CD4-positive, CD25-positive, alpha-beta regulatory T cell (primary cell): ENCODE measurements at regions not wholly inside any gene's neighbourhood (a gene's known extent, or its start where the extent isn't known, plus 50 kb on each side); places are given as distances from the start of the nearest gene placed in this dataset.
A peak's percentile ranks its signal among the peaks of the same experiment; 100 is the strongest.

Source experiments
- ATAC-seq, 2 donors: fragments of 150-1000 bp; cut with Tn5 transposase; one replicate each; pipeline ENCODE4 v1.10.0; 2021; ENCODE audit warnings: low read depth in 2 of 2, moderate number of reproducible peaks in 2 of 2, moderate library complexity in 1 of 2
- DNase-seq, 3 donors: peaks; one replicate each; pipeline versions ENCODE4 v3.0.0 to v3.0.0-alpha.2; 2012 to 2022; ENCODE audit warnings: mixed read lengths in 1 of 3
- H3K27ac ChIP-seq: one replicate; pipeline ENCODE4 v1.7.0; 2013; ENCODE audit warnings: mild to moderate bottlenecking, low read length; ENCODE audit not compliant: insufficient read depth, poor library complexity, severe bottlenecking
- H3K27me3 ChIP-seq: one replicate; pipeline ENCODE4 v1.7.0; 2013; ENCODE audit warnings: low read length; ENCODE audit not compliant: control insufficient read depth, insufficient read depth
- H3K36me3 ChIP-seq: one replicate; pipeline ENCODE4 v1.7.0; 2013; ENCODE audit warnings: mild to moderate bottlenecking, low read length, moderate library complexity; ENCODE audit not compliant: control insufficient read depth, insufficient read depth
- H3K4me1 ChIP-seq: 2 replicates; pipeline ENCODE4 v1.7.0; 2013; ENCODE audit warnings: mild to moderate bottlenecking, low read length; ENCODE audit not compliant: insufficient read depth, control insufficient read depth, poor library complexity, severe bottlenecking
- H3K4me3 ChIP-seq: one replicate; pipeline ENCODE4 v1.7.0; 2013; ENCODE audit warnings: low read depth, mild to moderate bottlenecking, low read length, moderate library complexity
- H3K9me3 ChIP-seq, 2 experiments: 1 replicate in 1 of 2; 2 replicates in 1 of 2; pipeline ENCODE4 v1.7.0; 2013; ENCODE audit warnings: low read length in 2 of 2, mild to moderate bottlenecking in 1 of 2, moderate library complexity in 1 of 2; ENCODE audit not compliant: control insufficient read depth in 2 of 2
- H3K27ac Mint-ChIP-seq, 3 donors: one replicate each; pipeline ENCODE4 v1.8.0; 2020 to 2022; ENCODE audit warnings: mild to moderate bottlenecking in 3 of 3, mixed read lengths in 3 of 3, moderate library complexity in 2 of 3
- H3K27me3 Mint-ChIP-seq: one replicate; pipeline ENCODE4 v1.8.0; 2022; ENCODE audit warnings: mild to moderate bottlenecking, mixed read lengths
- H3K36me3 Mint-ChIP-seq: one replicate; pipeline ENCODE4 v1.8.0; 2020; ENCODE audit warnings: mixed read lengths
- H3K4me1 Mint-ChIP-seq, 4 donors: one replicate each; pipeline ENCODE4 v1.8.0; 2020 to 2022; ENCODE audit warnings: mixed read lengths in 4 of 4, mild to moderate bottlenecking in 1 of 4
- H3K4me3 Mint-ChIP-seq, 4 donors: one replicate each; pipeline ENCODE4 v1.8.0; 2020 to 2022; ENCODE audit warnings: mild to moderate bottlenecking in 4 of 4, mixed read lengths in 4 of 4, moderate library complexity in 3 of 4
- H3K9me3 Mint-ChIP-seq, 7 donors: one replicate each; pipeline ENCODE4 v1.8.0; 2020 to 2022; ENCODE audit warnings: mixed read lengths in 7 of 7, mild to moderate bottlenecking in 3 of 7, moderate library complexity in 2 of 7

- Mint-ChIP-seq H3K36me3 (no peaks in the 10 kb centered on the region), H3K27ac (no peak overlapping the region), H3K4me3 (no peak overlapping the region), H3K9me3 (peaks cover 0 to 2% (median 0%) of the 10 kb centered on the region in 7 donors), H3K4me1 (peaks cover 0 to 16% (median 9%) of the 10 kb centered on the region in 4 donors), H3K27me3 (peaks cover 18% of the 10 kb centered on the region)
- H3K27me3 ChIP-seq = peaks cover 4% of the 10 kb centered on the region
- no peaks in the 10 kb centered on the region for H3K9me3 ChIP-seq
- H3K27ac ChIP-seq = no peak overlapping the region
- no peak for DNase-seq
- H3K4me1 ChIP-seq = no peaks in the 10 kb centered on the region
- no peak overlapping the region for H3K4me3 ChIP-seq
- no peak for ATAC-seq
- H3K36me3 ChIP-seq = no peaks in the 10 kb centered on the region
These were observed 144.1 kb downstream of the SEC61B start for GRCh38 chr9:99366183-99366582.

GRCh38 chr9:99366621-99367020, 144.5 kb downstream of the SEC61B start:
- no peak overlapping the region for H3K27ac ChIP-seq
- Mint-ChIP-seq H3K9me3 (peaks cover 0 to 2% (median 0%) of the 10 kb centered on the region in 7 donors), H3K4me1 (peaks cover 0 to 16% (median 9%) of the 10 kb centered on the region in 4 donors), H3K27me3 (peaks cover 22% of the 10 kb centered on the region), H3K4me3 (no peak overlapping the region), H3K27ac (no peak overlapping the region), H3K36me3 (no peaks in the 10 kb centered on the region)
- peaks cover 4% of the 10 kb centered on the region for H3K27me3 ChIP-seq
- ATAC-seq = no peak
- H3K4me3 ChIP-seq = no peak overlapping the region
- no peak for DNase-seq
- no peaks in the 10 kb centered on the region for H3K9me3 ChIP-seq
- no peaks in the 10 kb centered on the region for H3K36me3 ChIP-seq
- H3K4me1 ChIP-seq = no peaks in the 10 kb centered on the region

- Mint-ChIP-seq H3K27me3 (peaks cover 23% of the 10 kb centered on the region), H3K4me3 (peak overlapping the region in 2 of 4 donors; percentile 21 to 63), H3K36me3 (no peaks in the 10 kb centered on the region), H3K27ac (no peak overlapping the region), H3K9me3 (peaks cover 0 to 4% (median 0%) of the 10 kb centered on the region in 7 donors), H3K4me1 (peaks cover 0 to 16% (median 9%) of the 10 kb centered on the region in 4 donors)
- H3K4me3 ChIP-seq = no peak overlapping the region
- no peak overlapping the region for H3K27ac ChIP-seq
- H3K4me1 ChIP-seq = no peaks in the 10 kb centered on the region
- DNase-seq (peak in 1 of 3 donors; percentile 23), ATAC-seq (peak in 1 of 2 donors; percentile 16)
- H3K9me3 ChIP-seq = no peaks in the 10 kb centered on the region
- H3K27me3 ChIP-seq = peaks cover 4% of the 10 kb centered on the region
- H3K36me3 ChIP-seq = no peaks in the 10 kb centered on the region
These were observed 146.6 kb downstream of the SEC61B start for GRCh38 chr9:99368341-99369326.

DNA sequence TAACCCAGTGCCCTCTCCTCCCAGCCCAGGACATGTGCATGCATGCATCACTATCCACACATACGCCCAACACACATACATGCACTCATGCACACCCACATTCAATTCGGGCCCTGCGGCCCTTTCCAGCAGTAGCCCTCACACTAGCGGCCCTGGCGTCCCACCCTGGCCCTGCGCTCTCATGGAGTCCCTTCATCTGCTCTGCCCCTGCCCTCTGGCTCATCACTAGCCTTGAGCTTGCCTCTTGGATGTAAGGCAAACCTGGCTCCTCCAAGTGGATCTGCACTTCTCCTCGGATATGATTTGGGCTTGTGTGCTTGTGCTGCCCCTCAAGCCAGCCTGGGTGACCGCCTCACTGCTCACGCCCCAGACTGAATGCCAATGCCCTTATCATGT, 147.2 kb downstream of the SEC61B start:
- Mint-ChIP-seq H3K9me3 (peaks cover 0 to 4% (median 0%) of the 10 kb centered on the region in 7 donors), H3K4me1 (peaks cover 0 to 16% (median 9%) of the 10 kb centered on the region in 4 donors), H3K27me3 (peaks cover 23% of the 10 kb centered on the region), H3K27ac (peak overlapping the region in 1 of 3 donors; percentile 44), H3K4me3 (peak overlapping the region in 1 of 4 donors; percentile 13), H3K36me3 (no peaks in the 10 kb centered on the region)
- Histone ChIP-seq H3K27ac (no peak overlapping the region), H3K9me3 (no peaks in the 10 kb centered on the region), H3K4me3 (no peak overlapping the region), H3K4me1 (no peaks in the 10 kb centered on the region), H3K27me3 (peaks cover 4% of the 10 kb centered on the region), H3K36me3 (no peaks in the 10 kb centered on the region)
- ATAC-seq (no peak), DNase-seq (no peak)

DNA sequence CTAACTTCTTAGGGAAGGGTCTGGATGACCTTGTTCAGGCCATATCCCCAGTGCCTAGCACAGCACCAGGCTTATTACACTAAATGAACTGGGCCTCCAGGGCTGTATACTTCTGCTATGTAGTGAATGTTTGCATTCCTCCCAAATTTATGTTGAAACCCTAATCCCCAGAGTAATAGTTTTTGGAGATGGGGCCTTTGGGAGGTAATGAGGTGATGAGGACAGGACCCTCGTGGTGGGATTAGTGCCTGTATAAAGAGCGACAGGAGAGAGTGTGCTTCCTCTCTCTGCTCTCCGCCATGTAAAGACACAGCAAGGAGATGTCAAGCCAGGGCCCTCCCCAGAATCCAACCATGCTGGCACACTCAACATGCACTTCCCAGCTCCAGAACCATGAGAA, 148.3 kb downstream of the SEC61B start:
- no peak for DNase-seq
- Mint-ChIP-seq H3K4me3 (no peak overlapping the region), H3K4me1 (peaks cover 0 to 16% (median 7%) of the 10 kb centered on the region in 4 donors), H3K27me3 (peaks cover 24% of the 10 kb centered on the region), H3K27ac (no peak overlapping the region), H3K36me3 (no peaks in the 10 kb centered on the region), H3K9me3 (peaks cover 0 to 4% (median 0%) of the 10 kb centered on the region in 7 donors)
- ATAC-seq = no peak
- no peak overlapping the region for H3K27ac ChIP-seq
- H3K27me3 ChIP-seq = peaks cover 4% of the 10 kb centered on the region
- H3K9me3 ChIP-seq = no peaks in the 10 kb centered on the region
- no peaks in the 10 kb centered on the region for H3K36me3 ChIP-seq
- H3K4me3 ChIP-seq = no peak overlapping the region
- no peaks in the 10 kb centered on the region for H3K4me1 ChIP-seq

GRCh38 chr9:99371376-99371775, 149.3 kb downstream of the SEC61B start:
- Mint-ChIP-seq H3K9me3 (peaks cover 0 to 4% (median 0%) of the 10 kb centered on the region in 7 donors), H3K36me3 (no peaks in the 10 kb centered on the region), H3K27ac (no peak overlapping the region), H3K27me3 (peaks cover 27% of the 10 kb centered on the region), H3K4me1 (peaks cover 0 to 16% (median 7%) of the 10 kb centered on the region in 4 donors), H3K4me3 (no peak overlapping the region)
- Histone ChIP-seq H3K36me3 (no peaks in the 10 kb centered on the region), H3K4me3 (no peak overlapping the region), H3K9me3 (no peaks in the 10 kb centered on the region), H3K4me1 (no peaks in the 10 kb centered on the region), H3K27me3 (peaks cover 4% of the 10 kb centered on the region), H3K27ac (no peak overlapping the region)
- ATAC-seq (no peak), DNase-seq (no peak)

GRCh38 chr9:99373912-99374311, 151.8 kb downstream of the SEC61B start:
- Mint-ChIP-seq H3K36me3 (no peaks in the 10 kb centered on the region), H3K27me3 (peaks cover 28% of the 10 kb centered on the region), H3K4me1 (peaks cover 0 to 6% (median under 1%) of the 10 kb centered on the region in 4 donors), H3K27ac (no peak overlapping the region), H3K4me3 (no peak overlapping the region), H3K9me3 (peaks cover 0 to 4% (median 0%) of the 10 kb centered on the region in 7 donors)
- Histone ChIP-seq H3K4me3 (no peak overlapping the region), H3K4me1 (no peaks in the 10 kb centered on the region), H3K27ac (no peak overlapping the region), H3K9me3 (no peaks in the 10 kb centered on the region), H3K36me3 (no peaks in the 10 kb centered on the region), H3K27me3 (peaks cover 1% of the 10 kb centered on the region)
- DNase-seq (no peak), ATAC-seq (no peak)
